Testis (tissue), 2 donors: ENCODE measurements at regions not wholly inside any gene's neighbourhood (a gene's known extent, or its start where the extent isn't known, plus 50 kb on each side); places are given as distances from the start of the nearest gene placed in this dataset.

Source experiments
- POLR2A ChIP-seq: fragments of 450-650 bp; IDR thresholded peaks from one replicate; pipeline ENCODE4 v1.6.1; 2017; ENCODE audit warnings: antibody characterized with exemption, mild to moderate bottlenecking, moderate library complexity
- TF ChIP-seq, protein P1 (sequence below), 3 experiments: fragments of 450-650 bp in 2 of 3; fragments of 200-600 bp in 1 of 3; sonication (generic) in 1 of 3; IDR thresholded peaks; one replicate each; pipeline ENCODE4 v1.5.1; 2016 to 2019; ENCODE audit warnings: antibody characterized with exemption in 3 of 3, mild to moderate bottlenecking in 2 of 3, moderate library complexity in 1 of 3

DNA sequence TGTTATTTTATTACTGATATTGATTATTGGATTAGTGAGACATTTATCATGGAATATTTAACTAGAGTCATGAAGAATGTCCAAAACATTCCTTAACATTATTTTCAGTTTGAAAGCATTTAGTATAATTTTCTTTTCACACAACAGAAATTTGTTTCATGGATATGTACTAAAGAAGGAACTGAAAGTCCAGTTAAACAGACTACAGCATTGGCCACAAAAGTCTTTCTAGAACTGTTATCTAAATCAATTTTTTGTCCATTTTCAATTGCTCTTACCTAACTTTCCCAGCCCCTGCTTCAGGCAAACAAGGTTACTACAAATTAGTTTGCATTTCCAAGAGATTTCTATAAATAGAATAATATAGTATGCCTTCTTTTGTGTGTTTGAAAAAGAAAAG is 1018.0 kb upstream of the PCDH20 start:
- TF ChIP-seq, protein P1, sequence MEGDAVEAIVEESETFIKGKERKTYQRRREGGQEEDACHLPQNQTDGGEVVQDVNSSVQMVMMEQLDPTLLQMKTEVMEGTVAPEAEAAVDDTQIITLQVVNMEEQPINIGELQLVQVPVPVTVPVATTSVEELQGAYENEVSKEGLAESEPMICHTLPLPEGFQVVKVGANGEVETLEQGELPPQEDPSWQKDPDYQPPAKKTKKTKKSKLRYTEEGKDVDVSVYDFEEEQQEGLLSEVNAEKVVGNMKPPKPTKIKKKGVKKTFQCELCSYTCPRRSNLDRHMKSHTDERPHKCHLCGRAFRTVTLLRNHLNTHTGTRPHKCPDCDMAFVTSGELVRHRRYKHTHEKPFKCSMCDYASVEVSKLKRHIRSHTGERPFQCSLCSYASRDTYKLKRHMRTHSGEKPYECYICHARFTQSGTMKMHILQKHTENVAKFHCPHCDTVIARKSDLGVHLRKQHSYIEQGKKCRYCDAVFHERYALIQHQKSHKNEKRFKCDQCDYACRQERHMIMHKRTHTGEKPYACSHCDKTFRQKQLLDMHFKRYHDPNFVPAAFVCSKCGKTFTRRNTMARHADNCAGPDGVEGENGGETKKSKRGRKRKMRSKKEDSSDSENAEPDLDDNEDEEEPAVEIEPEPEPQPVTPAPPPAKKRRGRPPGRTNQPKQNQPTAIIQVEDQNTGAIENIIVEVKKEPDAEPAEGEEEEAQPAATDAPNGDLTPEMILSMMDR (IDR thresholded peaks at IDR 0.05): no peak
- no peak for TF ChIP-seq POLR2A
